Ovary (tissue), 7 donors: ENCODE measurements at regions not wholly inside any gene's neighbourhood (a gene's known extent, or its start where the extent isn't known, plus 50 kb on each side); places are given as distances from the start of the nearest gene placed in this dataset.

Experiments
- DNase-seq, 5 donors: peaks; one replicate each; pipeline ENCODE4 v3.0.0-alpha.2; 2019 to 2020
- H3K27ac ChIP-seq, 2 donors: fragments of 200-600 bp; one replicate each; pipeline versions ENCODE4 v1.5.1 to v1.8.0; 2019 to 2022
- H3K27me3 ChIP-seq: fragments of 200-600 bp; one replicate; pipeline ENCODE4 v1.8.0; 2022
- H3K36me3 ChIP-seq: fragments of 200-600 bp; sonication (generic); one replicate; pipeline ENCODE4 v1.5.1; 2019
- H3K4me1 ChIP-seq: one replicate; pipeline ENCODE4 v1.8.1; 2013; ENCODE audit warnings: mild to moderate bottlenecking, moderate library complexity; ENCODE audit not compliant: insufficient read depth
- H3K4me3 ChIP-seq: fragments of 200-600 bp; sonication (generic); one replicate; pipeline ENCODE4 v1.5.1; 2017
- H3K9me3 ChIP-seq, 2 donors: fragments of 200-600 bp in 1 of 2; sonication (generic) in 1 of 2; one replicate each; pipeline versions ENCODE4 v1.5.1 to v1.8.1; 2013 to 2019; ENCODE audit warnings: mild to moderate bottlenecking in 1 of 2, moderate library complexity in 1 of 2
- EP300 ChIP-seq: sonication (generic); formaldehyde crosslinking; IDR thresholded peaks from one replicate; pipeline ENCODE4 v1.6.1; 2017; ENCODE audit warnings: antibody characterized with exemption
- POLR2A ChIP-seq: fragments of 450-650 bp; IDR thresholded peaks from one replicate; pipeline ENCODE4 v1.6.1; 2017; ENCODE audit warnings: antibody characterized with exemption, mild to moderate bottlenecking, moderate library complexity
- WGBS, 3 donors: extraction: QIAGEN DNeasy Blood & Tissue Kit in 1 of 3; methylation state at CpG; one replicate each; pipeline versions ENCODE4 v1.1.5 to v1.1.7; 2013 to 2017; 5-methylcytosine and 5-hydroxymethylcytosine counted together
- intact Hi-C, 4 donors: fragments of 100-400 bp; cut with DNase I; formaldehyde crosslinking; loops; one replicate each; pipeline versions ENCODE4 v1.11.0 to v1.15.1; 2022 to 2023
- TF ChIP-seq, protein P1 (sequence below), 3 donors: fragments of 450-650 bp in 2 of 3; fragments of 200-600 bp in 1 of 3; IDR thresholded peaks; one replicate each; pipeline versions ENCODE4 v1.5.1 to v1.8.0; 2016 to 2022; ENCODE audit warnings: antibody characterized with exemption in 3 of 3, mild to moderate bottlenecking in 1 of 3
- donor health status: DM: no; HTN: no; CAD: no; lungs with moderate emphysema.
- donor health status: DM: no; HTN: no; CAD: no.
- donor health status: Bipolar disorder and iron deficiency.
- donor health status: DM: no; HTN: no; CAD: no.
- donor health status: DM: yes; HTN: yes; CAD: no.

DNA sequence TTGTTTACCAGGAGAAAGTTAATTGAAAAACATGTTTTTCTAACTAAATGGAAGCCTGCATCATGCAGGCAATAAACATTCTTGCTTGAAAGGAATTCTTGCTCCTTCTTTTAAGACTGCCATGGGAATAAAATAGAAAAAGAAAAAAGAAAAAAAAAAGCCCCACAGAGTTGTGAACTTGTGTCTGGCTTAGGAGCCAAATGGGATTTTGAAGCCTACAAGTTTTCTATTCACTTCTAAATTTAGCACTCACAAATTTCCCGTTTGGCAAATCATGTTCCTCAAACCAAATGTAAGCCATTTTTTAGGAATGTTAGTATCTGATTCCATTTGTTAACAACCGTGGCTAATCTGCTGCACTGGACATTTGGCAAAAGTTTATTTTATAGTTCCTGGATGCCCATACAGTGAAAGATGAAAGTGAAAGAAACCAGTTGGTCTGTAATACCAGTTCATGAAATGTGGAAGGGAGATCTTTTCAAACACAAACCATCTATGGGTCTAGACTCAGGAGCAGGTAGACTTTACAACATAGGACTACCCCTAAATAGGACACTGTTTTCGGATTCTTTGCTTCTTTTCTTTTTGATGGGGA, 133.8 kb upstream of the GMNC start:
- Histone ChIP-seq H3K27ac (no peak overlapping the region), H3K9me3 (no peaks in the 10 kb centered on the region), H3K4me1 (no peaks in the 10 kb centered on the region), H3K36me3 (no peaks in the 10 kb centered on the region), H3K4me3 (no peak overlapping the region), H3K27me3 (no peaks in the 10 kb centered on the region)
- intact Hi-C loops = no loop called here
- TF ChIP-seq POLR2A (no peak), EP300 (no peak)
- TF ChIP-seq, protein P1, sequence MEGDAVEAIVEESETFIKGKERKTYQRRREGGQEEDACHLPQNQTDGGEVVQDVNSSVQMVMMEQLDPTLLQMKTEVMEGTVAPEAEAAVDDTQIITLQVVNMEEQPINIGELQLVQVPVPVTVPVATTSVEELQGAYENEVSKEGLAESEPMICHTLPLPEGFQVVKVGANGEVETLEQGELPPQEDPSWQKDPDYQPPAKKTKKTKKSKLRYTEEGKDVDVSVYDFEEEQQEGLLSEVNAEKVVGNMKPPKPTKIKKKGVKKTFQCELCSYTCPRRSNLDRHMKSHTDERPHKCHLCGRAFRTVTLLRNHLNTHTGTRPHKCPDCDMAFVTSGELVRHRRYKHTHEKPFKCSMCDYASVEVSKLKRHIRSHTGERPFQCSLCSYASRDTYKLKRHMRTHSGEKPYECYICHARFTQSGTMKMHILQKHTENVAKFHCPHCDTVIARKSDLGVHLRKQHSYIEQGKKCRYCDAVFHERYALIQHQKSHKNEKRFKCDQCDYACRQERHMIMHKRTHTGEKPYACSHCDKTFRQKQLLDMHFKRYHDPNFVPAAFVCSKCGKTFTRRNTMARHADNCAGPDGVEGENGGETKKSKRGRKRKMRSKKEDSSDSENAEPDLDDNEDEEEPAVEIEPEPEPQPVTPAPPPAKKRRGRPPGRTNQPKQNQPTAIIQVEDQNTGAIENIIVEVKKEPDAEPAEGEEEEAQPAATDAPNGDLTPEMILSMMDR (IDR thresholded peaks at IDR 0.05) = no peak
- DNase-seq = no peak
- 32 to 37% (median 35%) methylated on average over 3 of the region's 3 CpGs for WGBS, 3 donors

DNA sequence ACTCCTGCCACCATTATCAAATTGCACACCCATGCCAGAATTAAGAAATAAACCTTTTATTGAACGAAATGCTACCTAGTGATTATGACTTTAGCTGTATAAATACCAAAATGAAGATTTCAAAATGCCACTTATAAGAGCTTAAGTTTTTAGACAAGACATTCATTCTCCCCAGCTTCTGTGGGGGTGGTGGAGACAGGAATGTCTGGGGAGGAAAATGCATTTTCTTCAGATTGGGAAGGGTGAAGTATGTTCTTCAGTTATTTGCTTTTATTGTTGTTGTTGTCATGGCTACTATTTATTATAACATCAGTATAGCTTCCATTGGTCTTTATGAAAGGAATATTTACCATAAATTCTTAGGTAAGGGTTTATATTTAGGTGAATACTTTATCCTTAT, 132.7 kb upstream of the GMNC start:
- intact Hi-C loops = no loop called here
- DNase-seq = no peak
- WGBS, 3 donors = 35 to 49% (median 38%) methylated on average over 1 of the region's 1 CpG
- TF ChIP-seq POLR2A = no peak
- no peak for TF ChIP-seq EP300
- TF ChIP-seq, protein P1 (IDR thresholded peaks at IDR 0.05) = no peak
- Histone ChIP-seq H3K27me3 (no peaks in the 10 kb centered on the region), H3K27ac (no peak overlapping the region), H3K4me3 (no peak overlapping the region), H3K4me1 (no peaks in the 10 kb centered on the region), H3K36me3 (no peaks in the 10 kb centered on the region), H3K9me3 (no peaks in the 10 kb centered on the region)

DNA sequence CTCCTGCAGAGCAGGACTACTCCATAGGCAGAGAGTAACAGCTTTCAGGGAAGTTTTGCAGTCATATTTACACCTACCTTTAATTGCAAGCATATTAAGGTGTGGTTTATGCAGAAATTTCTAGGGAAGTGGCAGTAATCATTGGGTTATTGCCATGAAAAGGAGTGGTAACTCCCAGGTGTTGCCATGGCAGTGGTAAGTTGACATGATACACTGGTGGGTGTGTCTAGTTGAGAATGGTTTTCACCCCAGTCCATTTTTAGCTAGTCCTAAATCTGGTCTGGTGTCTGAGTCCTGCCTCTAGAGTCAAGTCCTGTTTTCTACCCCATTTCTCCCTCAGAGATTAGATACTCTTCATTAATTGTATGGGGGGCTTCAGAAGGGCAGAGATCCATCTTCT, 128.4 kb upstream of the GMNC start:
- no peaks in the 10 kb centered on the region for H3K4me1 ChIP-seq
- H3K4me3 ChIP-seq = no peak overlapping the region
- no peaks in the 10 kb centered on the region for H3K36me3 ChIP-seq
- intact Hi-C loops = no loop called here
- H3K27ac ChIP-seq = no peak overlapping the region
- H3K9me3 ChIP-seq = peaks cover 0 to 9% of the 10 kb centered on the region in 2 donors
- TF ChIP-seq EP300 (no peak), POLR2A (no peak)
- TF ChIP-seq, protein P1 (IDR thresholded peaks at IDR 0.05) = no peak
- no peak for DNase-seq
- no peaks in the 10 kb centered on the region for H3K27me3 ChIP-seq

DNA sequence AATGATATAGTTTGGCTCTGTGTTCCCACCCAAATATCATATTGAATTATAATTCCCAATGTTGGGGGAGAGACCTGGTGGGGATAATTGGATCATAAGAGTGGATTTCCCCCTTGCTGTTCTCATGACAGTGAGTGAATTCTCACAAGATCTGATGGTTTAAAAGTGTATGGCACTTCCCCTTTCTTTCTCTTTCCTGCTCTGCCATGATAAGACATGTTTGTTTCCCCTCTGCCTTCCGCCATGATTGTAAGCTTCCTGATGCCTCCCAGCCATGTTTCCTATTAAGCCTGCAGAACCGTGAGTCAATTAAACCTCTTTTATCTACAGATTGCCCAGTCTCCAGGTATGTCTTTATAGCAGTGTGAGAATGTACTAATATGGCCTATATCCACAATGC, 126.7 kb upstream of the GMNC start:
- H3K9me3 ChIP-seq = peaks cover 0 to 9% of the 10 kb centered on the region in 2 donors
- H3K36me3 ChIP-seq = no peaks in the 10 kb centered on the region
- no peaks in the 10 kb centered on the region for H3K4me1 ChIP-seq
- H3K27me3 ChIP-seq = no peaks in the 10 kb centered on the region
- no peak overlapping the region for H3K4me3 ChIP-seq
- no peak for DNase-seq
- intact Hi-C loops = no loop called here
- 79 to 88% (median 79%) methylated on average over 2 of the region's 2 CpGs for WGBS, 3 donors
- no peak overlapping the region for H3K27ac ChIP-seq
- no peak for TF ChIP-seq POLR2A
- TF ChIP-seq, protein P1 (IDR thresholded peaks at IDR 0.05) = no peak
